Heart right ventricle (tissue), 16 donors: ENCODE measurements at regions not wholly inside any gene's neighbourhood (a gene's known extent, or its start where the extent isn't known, plus 50 kb on each side); places are given as distances from the start of the nearest gene placed in this dataset.

Experiments
- ATAC-seq, 8 donors: fragments of 200-7000 bp; cut with Tn5 transposase; one replicate each; pipeline ENCODE4 v1.9.1; 2020; ENCODE audit warnings: mild to moderate bottlenecking in 8 of 8, moderate library complexity in 8 of 8, moderate number of reproducible peaks in 1 of 8
- DNase-seq, 2 donors: peaks; one replicate each; pipeline ENCODE4 v3.0.0-alpha.2; 2020
- H3K27ac ChIP-seq, 10 donors: fragments of 200-600 bp; sonication (generic) in 2 of 10; one replicate each; pipeline versions ENCODE4 v1.5.0 to v1.8.0; 2020 to 2022; ENCODE audit warnings: mild to moderate bottlenecking in 3 of 10
- H3K27me3 ChIP-seq, 7 donors: fragments of 200-600 bp; one replicate each; pipeline ENCODE4 v1.8.0; 2021 to 2022; ENCODE audit warnings: mild to moderate bottlenecking in 2 of 7
- H3K36me3 ChIP-seq, 9 donors: fragments of 200-600 bp; sonication (generic) in 1 of 9; one replicate each; pipeline versions ENCODE4 v1.5.0 to v1.8.0; 2020 to 2022; ENCODE audit warnings: mild to moderate bottlenecking in 2 of 9
- H3K4me1 ChIP-seq, 9 donors: fragments of 200-600 bp; sonication (generic) in 1 of 9; one replicate each; pipeline versions ENCODE4 v1.5.0 to v1.8.0; 2020 to 2022; ENCODE audit warnings: mild to moderate bottlenecking in 4 of 9
- H3K4me3 ChIP-seq, 10 donors: fragments of 200-600 bp; sonication (generic) in 2 of 10; one replicate each; pipeline versions ENCODE4 v1.5.0 to v1.8.0; 2020 to 2022; ENCODE audit warnings: mild to moderate bottlenecking in 7 of 10, moderate library complexity in 2 of 10
- H3K9me3 ChIP-seq, 11 donors: fragments of 200-600 bp in 10 of 11; sonication (generic) in 2 of 11; one replicate each; pipeline versions ENCODE4 v1.5.0 to v1.8.0; 2013 to 2022; ENCODE audit warnings: mild to moderate bottlenecking in 2 of 11, control low read depth in 1 of 11, moderate library complexity in 1 of 11
- CTCF ChIP-seq, 9 donors: fragments of 200-600 bp; sonication (generic) in 2 of 9; IDR thresholded peaks; one replicate each; pipeline versions ENCODE4 v1.5.0 to v1.8.0; 2021 to 2022; ENCODE audit warnings: antibody characterized with exemption in 9 of 9, mild to moderate bottlenecking in 5 of 9, moderate library complexity in 1 of 9
- WGBS, 2 donors: extraction: QIAGEN DNeasy Blood & Tissue Kit; methylation state at CpG; one replicate each; pipeline ENCODE4 v1.1.7; 2013; ENCODE audit warnings: inconsistent platforms in 1 of 2; 5-methylcytosine and 5-hydroxymethylcytosine counted together
- intact Hi-C, 10 donors: fragments of 100-400 bp; cut with DNase I; formaldehyde crosslinking; loops; one replicate each; pipeline versions ENCODE4 v1.11.1 to v1.14.2; 2022
- donor health status: Arrhythmogenic right ventricular cardiomyopathy.
- donor health status: ischemic (EF 13 %, LVEDD 7.1; RV severe dilation, severe dysfunction).
- donor health status: healthy with polysubstance abuse.
- donor health status: DM: no; HTN: yes; CAD: no.
- donor health status: DM: no; HTN: no; CAD: no.
- donor health status: ischemic (EF 25% LVEDD 6.9; RV normal size, moderate dysfunction).
- donor health status: ischemic (EF 25% LVEDD 5.7; RV mildly dilated, moderate dysfunction).
- donor health status: healthy.
- donor health status: DM: yes; HTN: yes; CAD: no.
- donor health status: Ischemic cardiomyopathy.
- donor health status: ischemic (EF 35%, LVEDD 5.7; RV mildly dilated, moderate dysfunction).
- donor health status: nonischemic (EF 11% LVEDD 7.7; RV severe dilation, severe dysfunction).
- donor health status: DM: yes; HTN: yes; CAD: no.
- donor health status: PGD.
- donor health status: ischemic (EF 29% LVEDD 5.4; RV normal size, mild dysfunction).
- donor health status: nonischemic (EF 23%, LVEDD 6.1; RV moderate dilation, normal function).

GRCh38 chr22:49317369-49317768 lies 510.3 kb downstream of the BRD1 start:
- intact Hi-C loops = no loop called here
- H3K27me3 ChIP-seq = peaks cover 3 to 43% (median 33%) of the 10 kb centered on the region in 7 donors
- no peak overlapping the region for H3K4me3 ChIP-seq
- ATAC-seq (no peak), DNase-seq (no peak)
- no peaks in the 10 kb centered on the region for H3K9me3 ChIP-seq
- TF ChIP-seq CTCF (IDR thresholded peaks at IDR 0.05) = no peak
- H3K4me1 ChIP-seq = no peaks in the 10 kb centered on the region
- 45 to 52% methylated on average over 5 of the region's 5 CpGs for WGBS, 2 donors
- H3K36me3 ChIP-seq = no peaks in the 10 kb centered on the region
- no peak overlapping the region for H3K27ac ChIP-seq

- H3K27me3 ChIP-seq = peaks cover 0 to 37% (median 31%) of the 10 kb centered on the region in 7 donors
- H3K4me3 ChIP-seq = no peak overlapping the region
- WGBS, 2 donors = 47 to 54% methylated on average over 2 of the region's 2 CpGs
- no peak for TF ChIP-seq CTCF (IDR thresholded peaks at IDR 0.05)
- H3K9me3 ChIP-seq = no peaks in the 10 kb centered on the region
- no peak overlapping the region for H3K27ac ChIP-seq
- intact Hi-C loops = no loop called here
- DNase-seq = no peak
- H3K36me3 ChIP-seq = no peaks in the 10 kb centered on the region
- H3K4me1 ChIP-seq = no peaks in the 10 kb centered on the region
- no peak for ATAC-seq
These were observed 515.1 kb downstream of the BRD1 start for GRCh38 chr22:49312601-49313000.

- no peak for ATAC-seq
- no peaks in the 10 kb centered on the region for H3K4me1 ChIP-seq
- H3K9me3 ChIP-seq = no peaks in the 10 kb centered on the region
- no peaks in the 10 kb centered on the region for H3K36me3 ChIP-seq
- DNase-seq = no peak
- peaks cover 0 to 59% (median 33%) of the 10 kb centered on the region in 7 donors for H3K27me3 ChIP-seq
- 84% methylated on average over 11 of the region's 11 CpGs for WGBS, 2 donors
- no peak for TF ChIP-seq CTCF (IDR thresholded peaks at IDR 0.05)
- intact Hi-C loops = no loop called here
- no peak overlapping the region for H3K27ac ChIP-seq
- H3K4me3 ChIP-seq = no peak overlapping the region
These were observed 517.3 kb downstream of the BRD1 start for GRCh38 chr22:49310354-49310753.

DNA sequence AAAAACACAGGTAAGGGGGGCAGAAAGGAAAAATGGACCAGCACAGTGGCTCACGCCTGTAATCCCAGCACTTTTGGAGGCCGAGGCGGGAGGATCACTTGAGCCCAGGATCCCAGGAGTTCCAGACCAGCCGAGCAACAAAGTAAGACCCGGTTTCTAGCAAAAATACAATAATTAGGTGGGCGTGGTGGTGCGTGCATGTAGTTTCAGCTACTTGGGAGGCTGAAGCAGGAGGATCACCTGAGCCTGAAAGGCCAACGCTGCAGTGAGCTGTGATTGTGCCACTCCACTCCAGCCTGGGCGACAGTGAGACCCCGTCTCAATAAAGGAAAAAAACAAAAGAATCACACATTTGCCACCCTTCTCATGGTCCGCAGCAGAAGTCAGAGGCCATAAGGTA lies 519.4 kb downstream of the BRD1 start:
- no peaks in the 10 kb centered on the region for H3K9me3 ChIP-seq
- DNase-seq = no peak
- H3K4me1 ChIP-seq = no peaks in the 10 kb centered on the region
- no peak for TF ChIP-seq CTCF (IDR thresholded peaks at IDR 0.05)
- peaks cover 0 to 71% (median 53%) of the 10 kb centered on the region in 7 donors for H3K27me3 ChIP-seq
- no peaks in the 10 kb centered on the region for H3K36me3 ChIP-seq
- WGBS, 2 donors = 86 to 87% methylated on average over 11 of the region's 11 CpGs
- H3K4me3 ChIP-seq = no peak overlapping the region
- intact Hi-C loops = loop anchor here (5.0 to 10.0 kb wide), 7 partner anchors 261 to 733 kb away; no protein-coding TSS in a partner anchor
- no peak overlapping the region for H3K27ac ChIP-seq
- no peak for ATAC-seq
